GM19328 (cell line): ENCODE measurements at regions not wholly inside any gene's neighbourhood (a gene's known extent, or its start where the extent isn't known, plus 50 kb on each side); places are given as distances from the start of the nearest gene placed in this dataset.

ENCODE experiments used
- ATAC-seq: cut with Tn5 transposase; IDR thresholded peaks from one replicate; pipeline ENCODE4 v1.9.1; 2021; ENCODE audit warnings: mild to moderate bottlenecking, moderate library complexity; ENCODE audit not compliant: unreplicated experiment

DNA sequence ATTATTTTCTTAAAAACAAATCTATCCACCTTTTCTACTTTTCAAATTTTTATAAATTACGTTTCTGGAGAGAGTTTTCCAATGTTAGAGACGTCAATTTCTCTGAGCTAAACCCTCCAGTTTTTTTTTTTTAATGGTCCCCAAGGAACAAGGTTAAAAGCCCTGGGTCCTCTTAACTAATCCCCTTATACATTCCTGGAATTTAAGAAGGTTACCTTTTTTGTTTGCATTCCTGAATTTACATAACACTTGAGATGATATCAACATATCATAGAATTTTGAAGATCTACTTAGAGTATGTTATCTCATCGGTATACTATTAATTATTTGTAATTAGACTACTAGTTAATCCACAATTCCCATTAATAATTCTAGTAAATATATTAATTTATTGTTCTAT lies 662.2 kb upstream of the LRFN5 start:
- no peak for ATAC-seq

DNA sequence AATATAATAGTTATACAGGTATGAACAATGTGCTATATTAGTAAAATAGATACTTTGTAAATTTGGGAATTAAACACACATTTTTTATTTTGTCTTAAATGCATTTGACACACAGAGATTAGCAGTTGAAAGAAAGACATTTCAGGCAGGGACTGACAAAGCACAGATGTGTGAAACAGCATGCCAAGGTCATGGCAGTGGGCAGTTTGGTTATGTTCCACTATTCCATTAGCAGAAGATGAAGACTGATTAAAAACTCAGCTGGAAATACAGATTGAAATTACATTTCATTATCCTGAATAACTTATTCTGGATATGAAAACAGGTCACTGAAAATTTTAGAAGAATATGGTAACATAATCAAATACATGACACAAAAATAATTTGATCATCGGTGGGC lies 669.8 kb upstream of the LRFN5 start:
- ATAC-seq = no peak

DNA sequence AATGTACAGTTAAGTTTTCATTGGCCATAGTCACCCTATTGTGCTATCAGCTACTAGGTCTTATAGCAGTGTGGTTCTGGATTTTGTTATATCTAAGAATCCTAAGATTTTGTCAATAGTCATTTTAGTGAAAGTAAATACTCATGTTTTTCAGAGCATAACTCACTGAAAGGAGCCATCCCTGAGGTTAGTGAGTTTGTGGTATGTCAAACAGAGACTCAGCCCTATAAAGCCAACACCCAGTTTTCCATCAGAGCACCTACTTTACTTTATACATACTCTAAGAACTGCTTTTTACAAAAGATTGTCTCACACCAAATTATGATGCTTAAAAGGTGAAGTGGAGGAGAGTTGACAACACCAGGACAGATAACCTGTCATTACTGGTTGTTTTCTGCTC lies 686.3 kb upstream of the LRFN5 start:
- ATAC-seq = no peak

DNA sequence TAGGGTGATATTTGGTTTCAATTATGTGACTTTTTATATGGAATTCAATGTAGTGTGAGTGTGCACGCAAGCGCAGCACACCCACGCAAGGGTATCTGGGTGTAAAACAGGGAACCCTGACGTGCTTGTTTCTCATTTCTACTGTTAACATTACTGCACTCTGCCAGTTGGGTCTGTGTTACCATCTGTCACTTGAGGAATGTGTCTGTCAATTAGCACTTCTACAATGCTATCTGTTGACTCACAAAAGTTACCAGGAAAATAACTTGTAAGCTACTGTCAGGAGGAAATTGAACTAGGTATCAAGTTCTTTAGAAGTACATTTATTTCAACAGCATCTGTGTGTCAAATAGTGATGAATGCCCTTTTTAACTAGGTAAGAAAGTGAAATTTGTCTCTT lies 695.5 kb upstream of the LRFN5 start:
- ATAC-seq = no peak

DNA sequence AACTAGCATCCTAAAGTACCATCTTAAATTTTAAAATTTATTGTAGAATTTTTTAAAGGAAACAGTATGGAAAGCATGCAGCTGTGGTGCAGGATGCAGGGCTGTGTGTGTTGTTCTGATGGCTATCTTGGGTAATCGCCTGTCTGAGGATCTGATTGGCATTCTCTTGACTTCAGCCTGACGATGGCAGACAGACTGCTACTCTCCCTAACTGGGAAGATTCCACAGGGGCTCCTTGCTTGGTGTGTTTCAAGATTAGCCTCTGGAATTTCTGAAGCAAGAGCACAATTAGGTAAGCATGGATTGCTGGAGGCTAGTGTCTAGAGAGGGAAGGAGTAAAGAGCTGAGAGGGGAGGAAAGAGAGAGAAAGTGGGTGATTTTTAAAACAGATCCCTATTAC lies 696.8 kb upstream of the LRFN5 start:
- no peak for ATAC-seq

DNA sequence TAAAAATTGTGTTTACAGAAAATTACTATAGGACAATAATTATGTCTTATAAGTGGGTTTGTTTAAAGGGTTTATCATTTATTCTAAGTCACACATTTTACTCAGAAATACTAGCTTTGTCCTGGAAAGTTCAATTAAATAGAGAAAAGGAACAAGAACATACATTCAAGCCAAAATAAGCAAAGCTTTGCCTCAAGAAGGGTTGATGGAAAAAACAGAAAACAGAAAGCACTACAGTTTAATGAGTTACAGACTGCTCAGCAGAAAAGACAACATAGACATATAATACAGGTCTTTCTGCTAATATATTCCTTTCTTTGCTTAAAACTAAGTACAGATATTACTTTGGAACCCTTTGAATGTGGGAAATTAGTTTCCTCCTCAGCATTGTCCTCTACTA lies 703.0 kb upstream of the LRFN5 start:
- no peak for ATAC-seq

DNA sequence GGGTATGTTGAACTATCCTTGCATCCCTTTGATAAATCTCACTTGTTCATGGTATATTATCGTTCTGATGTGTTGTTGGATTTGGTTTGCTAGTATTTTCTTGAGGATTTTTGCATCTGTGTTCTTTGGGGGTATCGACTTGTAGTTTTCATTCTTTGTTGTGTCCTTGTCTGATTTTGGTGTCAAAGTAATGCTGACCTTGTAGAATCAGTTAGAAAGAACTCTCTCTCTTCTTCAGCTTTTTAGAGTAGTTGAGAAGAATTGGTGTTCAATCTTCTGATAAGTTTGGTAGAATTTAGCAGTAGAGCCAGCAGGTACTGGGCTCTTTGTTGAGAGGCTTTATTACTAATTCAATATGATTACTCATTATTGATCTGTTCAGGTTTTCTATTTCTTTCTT lies 707.2 kb upstream of the LRFN5 start:
- ATAC-seq = no peak

DNA sequence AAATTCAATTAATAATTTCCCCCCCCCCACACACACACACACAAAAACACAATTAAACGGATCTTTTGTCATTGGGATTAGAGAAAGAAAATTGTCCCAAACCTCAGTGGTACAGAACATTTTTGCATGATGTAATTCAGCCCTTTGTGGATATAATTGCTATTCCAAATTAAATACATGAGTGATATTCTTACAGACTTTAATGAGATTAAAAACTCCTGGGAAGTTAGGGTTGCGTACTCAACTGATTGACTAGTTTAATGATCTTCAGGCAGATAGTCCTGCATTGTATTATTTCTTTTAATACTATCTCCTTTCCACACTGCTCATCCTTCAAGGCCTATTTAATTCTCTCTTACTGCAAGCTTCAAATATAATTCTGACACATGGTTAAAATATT lies 711.8 kb upstream of the LRFN5 start:
- no peak for ATAC-seq

DNA sequence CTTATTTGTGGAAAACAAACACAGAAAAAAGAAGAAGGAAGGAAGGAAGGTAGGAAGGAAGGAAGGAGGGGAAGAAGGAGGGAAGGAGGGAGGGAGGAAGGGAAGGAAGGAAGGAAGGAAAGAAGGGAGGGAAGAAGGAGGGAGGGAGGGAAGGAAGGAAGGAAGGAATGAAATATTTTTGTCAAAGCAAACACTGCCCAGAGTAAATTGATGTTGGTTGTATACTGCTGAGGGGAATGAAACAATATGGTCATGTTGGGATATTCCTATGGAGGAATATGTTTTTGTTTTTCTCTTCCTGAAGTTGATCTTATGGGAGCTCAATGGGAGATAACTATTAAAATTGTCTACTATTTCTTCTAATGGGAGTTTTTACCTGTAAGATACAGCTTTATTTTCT lies 717.5 kb upstream of the LRFN5 start:
- no peak for ATAC-seq

DNA sequence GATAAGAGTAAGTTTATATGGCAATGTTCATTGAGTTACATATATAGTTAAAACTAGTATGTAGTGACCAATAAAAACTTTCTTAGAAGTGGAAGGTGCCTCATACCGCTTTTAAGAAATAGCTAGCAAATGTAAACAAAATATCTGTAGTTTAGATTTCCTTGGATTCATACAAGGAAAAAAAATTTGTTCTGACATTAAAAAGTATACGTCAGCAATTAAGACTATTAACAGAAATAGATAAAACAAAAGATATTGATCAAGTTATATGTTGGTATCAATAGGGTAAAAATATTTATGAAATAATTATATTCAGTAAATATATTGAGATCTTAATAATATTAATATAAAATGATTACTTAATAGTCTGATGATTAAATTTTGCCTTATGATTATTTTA lies 718.8 kb upstream of the LRFN5 start:
- ATAC-seq = no peak

DNA sequence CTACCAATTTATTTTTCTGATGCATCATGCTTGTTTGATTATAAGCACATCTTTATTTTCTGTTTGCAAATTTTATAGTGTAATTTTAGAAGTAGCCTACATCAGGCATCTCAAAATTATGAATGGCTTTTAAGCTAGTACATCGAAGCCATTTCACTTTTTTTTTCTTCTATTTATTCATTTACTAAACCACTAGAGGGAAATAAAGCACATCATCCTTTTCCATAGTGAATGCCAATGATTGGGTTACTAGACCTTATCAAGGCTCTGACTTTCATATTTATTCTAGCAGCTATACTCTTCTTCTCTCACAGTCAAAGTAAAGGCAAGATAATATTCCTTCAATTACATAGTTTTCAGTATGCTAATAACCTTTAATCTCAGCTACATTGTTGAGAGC lies 736.4 kb upstream of the LRFN5 start:
- no peak for ATAC-seq

DNA sequence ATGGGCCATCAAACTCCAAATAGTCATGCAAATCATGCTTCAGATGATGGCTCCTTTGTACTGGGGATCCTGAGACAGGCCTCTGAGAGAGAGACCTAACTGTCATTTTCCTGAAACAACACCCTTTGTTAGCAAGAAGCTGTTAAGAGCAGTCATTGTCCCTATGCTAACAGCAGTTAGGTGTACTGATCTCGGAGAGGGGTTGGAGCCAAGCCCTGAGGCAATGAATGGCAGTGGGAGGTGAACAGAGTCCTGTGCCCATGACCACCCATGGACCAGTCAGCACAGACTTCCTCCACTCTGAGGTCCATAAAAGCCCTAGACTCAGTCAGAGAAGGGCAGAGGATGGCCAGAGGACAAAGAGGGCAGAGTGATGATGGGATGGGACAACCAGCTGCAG lies 747.6 kb upstream of the LRFN5 start:
- ATAC-seq = no peak

DNA sequence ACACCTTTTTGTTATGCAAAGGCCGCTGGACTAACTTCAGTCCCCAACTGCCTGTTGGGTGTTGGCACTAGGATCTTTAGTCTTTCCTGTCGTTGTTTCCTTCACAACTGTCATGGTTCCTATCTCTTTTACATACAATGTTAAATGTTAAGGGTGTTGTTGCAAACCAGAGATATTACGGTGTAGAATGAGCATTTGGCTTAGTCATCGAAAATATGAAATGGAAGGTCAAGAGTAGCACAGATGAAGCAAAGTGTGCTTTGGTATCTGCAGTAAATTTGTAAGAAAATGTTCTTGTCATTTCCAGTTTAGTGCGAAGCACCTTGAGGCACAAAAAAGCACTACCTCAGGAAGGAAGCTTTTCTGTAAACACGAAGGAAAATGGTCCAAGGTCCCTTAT lies 751.3 kb upstream of the LRFN5 start:
- ATAC-seq = no peak

DNA sequence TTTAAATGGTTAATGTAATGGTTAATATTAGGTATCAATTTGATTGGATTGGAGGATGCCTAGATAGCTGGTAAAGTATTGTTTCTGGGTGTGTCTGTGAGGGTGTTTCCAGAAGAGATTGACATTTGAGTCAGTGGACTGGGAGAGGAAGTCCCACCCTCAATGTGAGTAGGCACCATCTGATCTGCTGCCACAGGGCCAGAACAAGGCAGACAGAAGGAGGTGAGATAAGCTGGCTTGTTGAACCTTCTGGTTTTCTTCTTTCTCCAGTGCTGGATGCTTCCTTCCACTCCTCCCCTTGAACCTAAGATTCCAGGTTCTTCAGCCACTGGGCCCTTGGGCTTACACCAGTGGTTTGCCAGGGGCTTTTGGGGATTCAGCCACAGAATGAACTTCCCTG lies 756.5 kb upstream of the LRFN5 start:
- no peak for ATAC-seq

DNA sequence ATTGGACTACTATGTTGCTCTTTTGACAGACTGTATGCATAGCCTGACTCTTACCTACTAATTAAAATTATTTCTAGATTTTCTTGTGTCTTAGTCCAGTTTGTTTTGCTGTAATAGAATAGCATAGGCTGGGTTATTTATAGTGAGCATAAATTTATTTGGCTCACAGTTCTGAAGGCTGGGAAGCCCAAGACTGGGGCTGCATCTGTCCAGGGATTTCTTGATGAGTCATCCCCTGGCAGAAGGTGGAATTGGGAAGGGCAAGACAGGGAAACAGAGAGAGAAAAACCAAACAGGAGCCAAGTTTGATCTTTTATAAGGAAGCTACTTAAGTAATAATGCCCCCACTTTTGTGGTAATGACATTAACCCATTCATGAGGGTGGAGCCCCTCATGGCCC lies 759.2 kb upstream of the LRFN5 start:
- no peak for ATAC-seq

DNA sequence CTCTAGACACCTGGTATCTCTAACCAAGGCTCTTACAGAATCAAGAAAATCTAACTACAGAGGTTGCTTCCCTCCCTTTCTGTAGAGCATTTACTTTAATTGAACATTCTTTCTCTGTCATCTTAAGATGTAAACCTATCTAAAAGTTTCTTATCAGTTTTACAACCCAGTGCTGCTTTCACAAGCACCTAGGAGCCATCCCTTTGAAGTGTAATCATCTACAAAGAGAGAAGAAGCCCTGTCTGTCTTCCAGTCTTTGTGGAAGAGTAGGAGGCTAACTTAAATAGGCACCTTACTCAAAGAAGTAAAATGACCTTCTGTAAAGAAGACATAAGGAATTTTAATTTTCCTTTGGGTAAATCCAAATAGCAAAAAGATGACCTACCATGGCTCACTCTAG lies 763.9 kb upstream of the LRFN5 start:
- ATAC-seq = no peak

DNA sequence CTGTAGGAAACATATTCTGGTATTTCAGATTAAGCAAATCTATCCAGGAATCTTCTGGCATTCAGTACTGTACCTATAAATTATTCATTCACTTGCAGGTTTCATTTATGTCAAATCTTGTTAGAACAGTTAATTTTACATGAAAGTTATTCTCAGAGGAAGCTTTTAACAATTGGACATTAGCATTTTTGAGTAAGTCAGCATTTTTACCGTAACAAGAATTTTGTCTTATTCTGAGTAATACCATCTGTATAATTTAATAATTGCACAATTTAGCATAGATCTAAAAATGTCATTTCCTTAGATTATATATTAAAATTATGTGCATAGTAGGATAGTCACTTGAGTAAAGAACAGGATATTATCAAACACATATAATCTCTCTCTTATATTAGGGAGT lies 764.8 kb upstream of the LRFN5 start:
- no peak for ATAC-seq

DNA sequence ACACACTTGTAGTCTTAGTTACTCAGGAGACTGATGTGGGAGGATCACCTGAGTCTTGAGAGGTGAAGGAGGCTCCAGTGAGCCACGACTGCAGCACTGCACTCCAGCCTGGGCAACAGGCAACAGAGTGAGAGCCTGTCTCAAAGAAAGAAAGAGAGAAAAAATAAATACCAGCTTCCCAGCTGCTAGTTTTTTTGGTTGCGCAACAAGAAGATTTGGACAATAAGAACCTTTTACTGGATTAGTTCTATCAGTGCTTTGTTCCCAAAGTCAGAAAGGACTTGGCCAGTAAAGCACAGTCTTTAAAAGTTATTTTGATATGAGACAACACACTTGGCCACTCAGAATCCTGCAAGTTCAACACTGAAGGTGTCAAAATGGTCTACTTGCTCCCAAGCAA lies 768.1 kb upstream of the LRFN5 start:
- no peak for ATAC-seq

DNA sequence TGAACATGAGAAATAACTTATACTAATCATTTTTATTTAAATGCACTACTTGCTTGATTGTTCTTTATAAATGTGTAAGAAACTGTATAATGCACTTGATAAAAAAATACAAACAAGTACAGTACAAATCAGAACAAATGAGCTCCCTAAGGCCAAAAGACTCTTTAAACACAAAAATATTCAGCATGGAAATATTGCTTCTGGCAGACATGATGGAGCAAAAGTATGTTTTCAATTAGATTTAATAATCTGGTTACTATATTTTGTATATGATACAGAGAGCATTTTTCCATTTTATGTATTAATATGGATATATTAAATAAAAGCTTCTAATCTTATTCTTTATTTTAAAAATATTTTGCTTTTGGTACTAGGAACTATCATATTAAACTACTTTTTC lies 800.2 kb upstream of the LRFN5 start:
- ATAC-seq = no peak

DNA sequence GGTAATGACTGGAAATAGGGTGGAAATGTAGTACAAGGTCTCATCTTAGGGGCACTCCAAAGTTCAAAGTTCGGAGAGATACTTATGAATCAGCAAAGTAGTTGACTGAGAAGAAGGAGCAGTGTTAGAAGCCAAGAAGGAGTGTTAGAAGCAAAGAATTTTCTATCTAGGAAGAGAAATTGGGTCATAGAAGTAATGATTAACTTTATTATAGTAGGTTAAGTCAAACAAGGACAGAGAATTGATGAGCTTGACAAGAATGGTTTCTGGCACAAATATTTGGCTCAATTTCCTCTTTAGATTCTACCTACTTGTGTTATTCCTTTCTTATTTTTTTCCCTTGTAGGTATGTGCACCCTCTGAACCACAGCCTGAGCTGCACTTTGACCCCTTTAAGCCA lies 810.5 kb upstream of the LRFN5 start:
- ATAC-seq = no peak

DNA sequence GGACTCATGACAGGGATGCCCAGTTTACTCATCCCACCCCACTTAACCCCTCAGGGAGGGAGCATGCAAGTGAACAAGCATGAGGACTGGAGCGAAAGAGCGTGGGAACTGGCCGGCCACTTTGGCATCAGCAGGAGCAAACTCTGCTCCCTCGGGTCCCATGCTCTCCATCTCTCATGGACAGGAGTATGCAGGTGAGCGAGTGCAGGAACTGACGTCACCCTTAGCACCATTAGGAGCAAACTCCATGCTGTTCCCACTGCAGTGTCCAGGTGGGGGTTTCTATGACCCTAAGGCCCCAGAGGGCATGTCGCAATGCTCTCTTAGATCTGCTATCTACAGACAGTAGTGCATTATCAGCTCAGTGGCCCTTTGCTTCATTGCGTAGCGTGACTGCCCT lies 821.8 kb upstream of the LRFN5 start:
- ATAC-seq = no peak

DNA sequence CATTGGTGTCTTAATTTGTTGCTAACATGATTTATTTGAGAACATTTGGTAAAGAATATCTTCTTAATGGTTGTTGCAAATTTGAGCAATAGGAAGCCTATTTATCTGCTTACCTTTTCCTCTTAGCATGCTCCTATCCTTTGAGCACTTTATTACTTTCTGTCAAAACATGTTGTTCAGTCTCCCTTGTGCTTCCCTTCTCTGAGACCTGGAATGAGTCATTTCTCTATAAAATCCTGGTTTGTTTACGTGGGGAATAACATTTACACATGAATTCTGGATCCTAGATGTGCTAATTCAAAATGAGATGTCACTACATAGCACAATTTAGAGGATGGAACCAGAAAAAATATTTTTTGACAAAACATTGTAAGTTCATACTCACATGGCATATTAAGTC lies 844.0 kb upstream of the LRFN5 start:
- no peak for ATAC-seq

DNA sequence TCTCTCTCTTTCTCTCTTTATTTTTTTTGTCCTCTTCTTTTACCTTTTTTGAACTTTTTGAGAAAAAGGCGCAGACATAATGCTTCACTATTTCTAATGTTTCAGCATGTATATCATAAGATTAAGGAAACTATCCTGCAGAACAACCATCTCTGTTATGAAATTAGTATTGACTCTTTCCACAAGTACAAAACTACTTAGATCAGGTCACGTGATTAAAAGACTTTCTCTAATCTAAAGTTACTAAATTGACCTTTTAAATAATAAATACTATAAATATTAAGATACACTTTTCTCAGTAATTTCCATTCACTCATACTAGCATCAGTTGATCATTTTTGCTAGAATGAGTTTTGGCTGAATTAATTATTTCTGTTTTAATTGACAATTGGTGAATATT lies 844.5 kb upstream of the LRFN5 start:
- ATAC-seq = no peak

DNA sequence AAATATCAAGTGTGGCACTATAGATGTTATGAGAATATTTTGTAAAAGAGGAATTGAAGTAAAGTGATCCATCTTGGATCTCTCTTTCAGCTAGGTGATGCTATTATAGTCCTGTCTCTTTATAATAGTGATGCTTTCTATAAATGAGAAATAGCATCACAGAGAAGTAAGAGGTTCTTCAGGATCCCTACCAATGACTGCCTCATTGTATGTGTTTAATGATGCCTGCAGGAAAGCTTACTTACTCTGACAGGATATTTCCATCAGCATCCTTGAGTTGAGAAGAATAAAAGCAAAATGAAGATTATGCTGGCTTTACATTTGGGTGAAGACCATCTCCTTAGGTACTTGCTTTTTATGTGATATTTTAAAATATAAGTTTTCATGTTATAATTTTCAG lies 846.0 kb upstream of the LRFN5 start:
- no peak for ATAC-seq
